Small intestine (tissue), 7 donors: ENCODE measurements at regions not wholly inside any gene's neighbourhood (a gene's known extent, or its start where the extent isn't known, plus 50 kb on each side); places are given as distances from the start of the nearest gene placed in this dataset.

Source experiments
- DNase-seq, 2 donors: peaks; one replicate each; pipeline versions ENCODE4 v3.0.0 to v3.0.0-alpha.2; 2013
- FAIRE-seq: peaks from 2 replicates; lab custom pipeline; 2012; peaks lifted over from hg19 to GRCh38; lab: Jason Lieb, UNC
- H3K27ac ChIP-seq, 3 donors: one replicate each; pipeline ENCODE4 v1.5.1; 2013; ENCODE audit warnings: low read length in 2 of 3, mild to moderate bottlenecking in 2 of 3, control low read depth in 1 of 3, inconsistent platforms in 1 of 3, low read depth in 1 of 3, moderate library complexity in 1 of 3
- H3K27me3 ChIP-seq, 3 donors: one replicate each; pipeline ENCODE4 v1.6.1; 2013; ENCODE audit warnings: low read length in 3 of 3, inconsistent platforms in 1 of 3; ENCODE audit not compliant: control insufficient read depth in 3 of 3, insufficient read depth in 3 of 3
- H3K36me3 ChIP-seq, 3 donors: one replicate each; pipeline ENCODE4 v1.6.1; 2013; ENCODE audit warnings: low read length in 3 of 3, inconsistent platforms in 1 of 3, low read depth in 1 of 3, mild to moderate bottlenecking in 1 of 3, moderate library complexity in 1 of 3; ENCODE audit not compliant: control insufficient read depth in 3 of 3, insufficient read depth in 2 of 3
- H3K4me1 ChIP-seq, 3 donors: one replicate each; pipeline ENCODE4 v1.6.1; 2013; ENCODE audit warnings: low read length in 2 of 3, inconsistent platforms in 1 of 3, low read depth in 1 of 3, mild to moderate bottlenecking in 1 of 3, moderate library complexity in 1 of 3; ENCODE audit not compliant: control insufficient read depth in 3 of 3, insufficient read depth in 2 of 3
- H3K4me3 ChIP-seq, 3 donors: one replicate each; pipeline ENCODE4 v1.5.1; 2013; ENCODE audit warnings: low read length in 3 of 3, control low read depth in 1 of 3, inconsistent platforms in 1 of 3, low read depth in 1 of 3, mild to moderate bottlenecking in 1 of 3, moderate library complexity in 1 of 3
- H3K9me3 ChIP-seq, 2 donors: one replicate each; pipeline ENCODE4 v1.6.1; 2013; ENCODE audit warnings: low read depth in 1 of 2, low read length in 1 of 2; ENCODE audit not compliant: control insufficient read depth in 2 of 2, insufficient read depth in 1 of 2
- WGBS, 3 donors: extraction: QIAGEN DNeasy Blood & Tissue Kit; methylation state at CpG; one replicate each; pipeline ENCODE4 v1.1.7; 2013; 5-methylcytosine and 5-hydroxymethylcytosine counted together
- donor health status: healthy with polysubstance abuse.
- donor health status: control.
- donor health status: control.
- donor health status: Bipolar disorder and iron deficiency.
- donor health status: healthy.

DNA sequence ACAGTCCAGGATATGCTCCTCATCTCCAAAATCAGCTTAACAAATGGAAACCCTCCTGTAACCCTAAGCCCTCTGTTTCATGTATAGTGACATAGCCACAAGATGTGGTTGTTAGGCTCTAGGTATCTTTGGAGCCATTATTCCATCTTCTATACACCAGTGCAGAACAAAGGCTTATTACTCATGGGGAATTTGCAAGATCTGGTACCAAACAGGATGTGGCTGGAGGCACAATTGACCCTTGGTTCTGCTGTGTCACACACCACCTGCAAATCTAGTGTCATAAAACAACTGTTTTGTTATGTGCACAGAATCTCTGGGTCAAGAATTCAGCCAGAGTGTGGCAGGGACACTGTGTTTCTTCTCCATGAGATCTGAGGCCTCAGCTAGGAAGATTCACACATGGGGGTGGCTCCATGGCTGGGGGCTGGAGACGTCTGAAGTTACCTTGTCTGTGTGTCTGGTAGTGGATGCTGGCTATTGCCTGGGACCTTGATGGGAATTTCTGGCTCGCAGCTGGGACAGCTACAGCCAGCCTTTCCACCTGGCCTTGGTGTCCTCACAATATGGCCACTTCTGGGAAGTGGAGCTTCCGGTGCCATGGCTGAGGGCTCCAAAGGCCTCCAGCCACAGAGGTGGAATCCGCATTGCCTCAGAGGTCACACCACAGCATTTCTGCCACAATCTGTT is 369.9 kb downstream of the CDH26 start:
- WGBS, 3 donors = 74 to 91% (median 86%) methylated on average over 4 of the region's 4 CpGs
- no peaks in the 10 kb centered on the region for H3K4me1 ChIP-seq
- no peak overlapping the region for H3K4me3 ChIP-seq
- FAIRE-seq (no peak), DNase-seq (no peak)
- no peak overlapping the region for H3K27ac ChIP-seq
- no peaks in the 10 kb centered on the region for H3K27me3 ChIP-seq
- no peaks in the 10 kb centered on the region for H3K9me3 ChIP-seq
- H3K36me3 ChIP-seq = no peaks in the 10 kb centered on the region

DNA sequence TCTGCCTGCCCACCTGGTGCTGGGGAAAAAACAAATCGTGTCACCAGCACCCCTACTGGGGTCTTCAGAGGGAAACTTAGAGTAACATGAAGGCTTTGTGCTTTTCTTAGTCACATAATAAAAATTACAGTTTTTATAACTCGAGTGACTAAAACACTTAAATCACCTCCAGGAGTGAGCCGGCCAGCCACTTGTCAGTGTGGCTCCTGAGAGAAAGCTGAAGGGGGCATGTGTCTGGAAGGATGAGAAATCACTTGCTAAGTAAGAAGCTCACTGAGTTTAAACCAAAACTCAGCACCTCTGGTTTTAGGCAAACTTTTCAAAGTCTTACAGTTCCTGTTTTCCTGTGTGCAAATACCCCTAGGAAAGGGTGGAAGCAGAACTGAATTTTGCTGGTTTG is 372.2 kb downstream of the CDH26 start:
- 47 to 62% (median 56%) methylated on average over 3 of the region's 3 CpGs for WGBS, 3 donors
- DNase-seq (no peak), FAIRE-seq (no peak)
- H3K4me3 ChIP-seq = no peak overlapping the region
- H3K27ac ChIP-seq = no peak overlapping the region
- no peaks in the 10 kb centered on the region for H3K9me3 ChIP-seq
- no peaks in the 10 kb centered on the region for H3K36me3 ChIP-seq
- no peaks in the 10 kb centered on the region for H3K4me1 ChIP-seq
- H3K27me3 ChIP-seq = no peaks in the 10 kb centered on the region

DNA sequence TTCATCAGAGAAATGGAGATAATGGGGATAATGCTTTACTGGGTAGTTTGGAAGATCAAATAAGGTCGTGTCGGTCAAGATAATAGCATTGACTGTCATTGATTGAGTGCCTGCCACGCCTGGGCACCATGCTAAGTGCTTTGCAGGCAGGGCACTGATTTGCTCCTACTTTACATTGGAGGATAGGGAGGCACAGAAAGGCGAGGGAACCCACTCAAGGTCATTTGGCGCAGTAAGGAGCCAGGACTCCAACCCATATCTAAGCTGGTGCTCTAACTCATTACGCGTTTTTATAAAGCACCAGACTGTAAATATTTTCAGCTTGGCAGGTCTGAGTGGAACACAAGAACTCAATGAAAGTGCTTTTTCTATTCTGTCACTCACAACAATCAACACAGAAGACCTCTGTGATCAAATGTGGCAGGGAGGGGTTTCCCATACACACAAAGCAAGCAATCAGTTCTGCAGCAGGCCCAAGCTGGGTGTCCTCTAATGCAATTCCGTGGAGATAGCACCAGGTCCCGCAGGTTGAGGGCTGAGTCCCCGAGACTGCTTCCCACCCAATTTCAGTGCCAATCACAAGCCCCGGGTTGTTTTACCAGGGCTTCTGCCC is 373.6 kb downstream of the CDH26 start:
- Histone ChIP-seq H3K9me3 (no peaks in the 10 kb centered on the region), H3K4me3 (no peak overlapping the region), H3K36me3 (no peaks in the 10 kb centered on the region), H3K4me1 (no peaks in the 10 kb centered on the region), H3K27me3 (no peaks in the 10 kb centered on the region), H3K27ac (no peak overlapping the region)
- DNase-seq = no peak
- 69 to 76% (median 75%) methylated on average over 11 of the region's 11 CpGs for WGBS, 3 donors
- FAIRE-seq = no peak

DNA sequence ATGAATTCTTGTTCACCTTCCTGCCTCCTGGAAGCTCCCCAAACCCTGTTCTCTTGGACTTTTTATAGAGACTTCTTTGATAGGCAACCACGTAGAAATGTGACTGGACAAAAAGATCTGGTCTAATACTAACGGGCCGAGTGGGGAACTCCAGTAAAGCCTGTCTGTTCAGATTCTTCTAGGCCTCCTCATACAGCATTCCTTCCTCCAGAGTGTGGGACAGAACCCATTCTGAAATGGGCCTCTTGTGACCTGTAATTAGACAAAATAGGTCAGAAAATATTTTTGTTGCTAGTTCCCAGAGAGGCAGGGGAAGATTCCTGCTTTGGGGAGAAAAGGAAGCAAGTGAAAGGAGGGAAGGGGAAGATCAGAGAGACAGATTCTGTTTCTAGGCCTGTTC is 374.3 kb downstream of the CDH26 start:
- Histone ChIP-seq H3K4me3 (no peak overlapping the region), H3K36me3 (no peaks in the 10 kb centered on the region), H3K4me1 (no peaks in the 10 kb centered on the region), H3K27ac (no peak overlapping the region), H3K9me3 (no peaks in the 10 kb centered on the region), H3K27me3 (no peaks in the 10 kb centered on the region)
- no peak for DNase-seq
- FAIRE-seq = no peak
- 76 to 90% (median 83%) methylated on average over 3 of the region's 3 CpGs for WGBS, 3 donors

DNA sequence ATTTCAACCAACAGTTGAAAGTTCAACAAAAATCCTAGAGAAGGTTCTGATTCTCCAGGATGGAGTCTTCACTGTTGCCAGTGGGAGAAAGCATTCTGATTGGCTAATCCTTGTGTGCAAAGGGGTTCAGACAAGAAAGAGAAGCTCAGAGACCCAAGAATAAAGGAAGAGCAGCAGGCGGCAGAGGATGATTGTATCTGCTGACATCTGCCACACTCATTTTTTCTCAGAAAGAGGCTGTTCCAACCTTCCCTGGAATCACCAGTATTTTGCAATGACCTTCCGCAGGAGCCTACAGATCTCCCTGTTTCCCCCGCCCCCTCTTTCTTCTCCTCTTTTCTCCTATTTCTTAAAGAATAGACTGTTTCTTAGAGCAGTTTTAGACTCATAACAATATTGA is 376.7 kb downstream of the CDH26 start:
- WGBS, 3 donors = 93 to 98% (median 97%) methylated on average over 3 of the region's 3 CpGs
- Histone ChIP-seq H3K4me3 (no peak overlapping the region), H3K36me3 (no peaks in the 10 kb centered on the region), H3K9me3 (no peaks in the 10 kb centered on the region), H3K27ac (no peak overlapping the region), H3K4me1 (no peaks in the 10 kb centered on the region), H3K27me3 (no peaks in the 10 kb centered on the region)
- no peak for DNase-seq
- no peak for FAIRE-seq

DNA sequence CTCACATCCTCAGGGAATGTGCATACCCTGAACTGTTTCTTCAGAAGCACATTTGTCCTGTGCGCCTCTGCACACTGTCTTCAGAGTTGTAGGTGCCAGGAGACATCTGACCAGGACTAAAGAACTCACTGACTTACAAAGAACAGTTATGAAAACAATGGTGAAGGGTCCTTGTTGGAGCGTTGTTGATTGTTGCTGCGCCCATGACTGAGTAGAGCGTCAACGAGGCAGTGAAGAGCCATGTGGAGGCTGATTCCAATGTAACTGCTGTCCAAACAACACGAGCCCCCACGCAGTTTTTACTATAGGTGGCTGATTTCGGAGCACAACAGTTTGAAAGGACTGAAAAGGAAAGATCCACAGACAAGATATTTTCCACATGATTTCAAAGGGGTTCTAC is 380.3 kb downstream of the CDH26 start:
- DNase-seq (no peak), FAIRE-seq (no peak)
- no peaks in the 10 kb centered on the region for H3K36me3 ChIP-seq
- no peaks in the 10 kb centered on the region for H3K4me1 ChIP-seq
- H3K27ac ChIP-seq = no peak overlapping the region
- H3K27me3 ChIP-seq = no peaks in the 10 kb centered on the region
- no peaks in the 10 kb centered on the region for H3K9me3 ChIP-seq
- 86 to 93% (median 90%) methylated on average over 8 of the region's 8 CpGs for WGBS, 3 donors
- no peak overlapping the region for H3K4me3 ChIP-seq

DNA sequence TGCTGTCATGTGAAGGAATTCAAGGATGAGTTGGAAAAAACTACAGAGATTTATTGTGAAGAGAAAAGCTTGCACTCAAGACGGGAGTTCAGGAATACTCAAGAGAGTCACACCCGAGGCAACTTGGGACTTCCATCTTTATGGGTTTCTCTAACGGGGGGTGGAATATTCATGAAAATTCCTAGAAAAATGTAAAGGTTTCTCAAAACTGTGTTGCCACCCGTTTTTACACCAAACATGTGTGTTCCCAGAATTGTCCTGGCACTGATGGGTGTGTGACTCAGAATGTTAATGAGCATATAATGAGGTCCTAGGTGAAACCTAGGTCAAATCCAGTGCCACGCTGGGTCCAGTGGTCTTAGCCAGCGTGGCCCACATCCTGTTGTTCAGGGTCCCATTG is 381.5 kb downstream of the CDH26 start:
- DNase-seq = no peak
- no peak for FAIRE-seq
- H3K27ac ChIP-seq = no peak overlapping the region
- H3K4me3 ChIP-seq = no peak overlapping the region
- no peaks in the 10 kb centered on the region for H3K9me3 ChIP-seq
- H3K4me1 ChIP-seq = no peaks in the 10 kb centered on the region
- H3K36me3 ChIP-seq = no peaks in the 10 kb centered on the region
- no peaks in the 10 kb centered on the region for H3K27me3 ChIP-seq
- 78 to 84% (median 80%) methylated on average over 6 of the region's 6 CpGs for WGBS, 3 donors

DNA sequence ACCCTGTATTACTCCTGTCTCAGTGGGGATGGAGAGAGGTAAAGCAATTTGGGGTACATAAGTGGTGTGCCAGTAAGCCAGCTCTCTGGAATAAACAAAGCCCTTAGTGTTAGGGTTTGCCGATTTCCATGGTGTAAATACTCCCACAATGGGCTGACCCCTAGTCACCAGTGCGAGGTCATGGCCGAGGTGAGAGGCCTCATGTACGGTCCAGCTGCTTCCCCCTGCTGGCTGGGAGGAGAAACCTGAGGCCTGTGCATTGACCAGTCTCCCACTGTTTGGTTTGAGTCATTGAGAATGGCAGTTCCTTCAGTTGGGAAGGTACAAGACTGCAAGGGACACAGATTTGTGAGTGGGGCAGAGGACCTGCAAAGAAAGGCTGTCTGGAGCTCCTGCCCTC is 382.0 kb downstream of the CDH26 start:
- H3K36me3 ChIP-seq = no peaks in the 10 kb centered on the region
- H3K4me1 ChIP-seq = no peaks in the 10 kb centered on the region
- H3K9me3 ChIP-seq = no peaks in the 10 kb centered on the region
- DNase-seq (no peak), FAIRE-seq (no peak)
- no peak overlapping the region for H3K27ac ChIP-seq
- H3K4me3 ChIP-seq = no peak overlapping the region
- WGBS, 3 donors = 84 to 89% (median 84%) methylated on average over 4 of the region's 4 CpGs
- H3K27me3 ChIP-seq = no peaks in the 10 kb centered on the region

DNA sequence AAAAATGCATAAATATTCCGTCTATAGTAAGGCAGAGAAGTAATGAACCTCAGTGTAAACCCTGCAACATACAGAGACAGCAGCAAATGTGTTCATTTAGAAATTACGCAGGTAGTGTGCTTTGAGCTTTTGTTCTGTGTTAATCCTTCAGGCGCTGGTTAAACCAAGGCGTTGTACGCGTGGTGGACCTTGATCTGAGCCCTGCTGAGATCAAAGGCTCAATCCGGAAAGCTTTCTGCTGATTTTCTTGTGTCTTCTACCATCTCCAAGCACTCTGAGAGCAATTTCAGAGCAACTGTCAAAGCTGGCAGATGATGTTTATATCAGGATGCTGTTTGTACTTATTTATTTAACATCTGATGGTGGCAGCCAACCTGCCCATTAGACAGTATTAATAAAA is 382.8 kb downstream of the CDH26 start:
- no peak overlapping the region for H3K4me3 ChIP-seq
- no peaks in the 10 kb centered on the region for H3K36me3 ChIP-seq
- FAIRE-seq (no peak), DNase-seq (peak; percentile 53 to 69)
- H3K27ac ChIP-seq = no peak overlapping the region
- 11 to 68% (median 24%) methylated on average over 7 of the region's 7 CpGs for WGBS, 3 donors
- no peaks in the 10 kb centered on the region for H3K9me3 ChIP-seq
- H3K27me3 ChIP-seq = no peaks in the 10 kb centered on the region
- no peaks in the 10 kb centered on the region for H3K4me1 ChIP-seq
